Dermis microvascular lymphatic vessel endothelial cell (primary cell): ENCODE measurements at regions not wholly inside any gene's neighbourhood (a gene's known extent, or its start where the extent isn't known, plus 50 kb on each side); places are given as distances from the start of the nearest gene placed in this dataset.

Source experiments
- DNase-seq, 2 donors: peaks; one replicate each; pipeline versions ENCODE4 v3.0.0 to v3.0.0-alpha.2; 2010; ENCODE audit warnings: low read depth in 2 of 2

DNA sequence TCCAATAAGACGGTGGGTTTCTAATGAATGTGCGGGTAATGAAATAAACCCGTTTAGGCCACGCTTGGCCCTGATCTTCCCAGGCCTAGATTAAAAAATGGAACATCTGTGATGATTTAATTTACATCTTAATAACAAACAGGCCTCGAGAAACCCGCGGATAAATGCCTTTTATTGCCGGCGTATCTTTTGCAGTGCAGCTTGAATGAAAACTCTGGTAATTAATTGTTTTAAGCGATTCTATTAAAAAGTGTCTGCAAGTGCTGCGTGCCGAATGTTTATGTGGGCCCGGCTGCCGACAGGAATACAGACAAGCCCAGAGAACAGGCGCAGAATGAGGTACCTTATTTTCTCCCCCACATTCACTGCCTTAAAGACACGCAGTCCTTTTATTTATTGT lies 420.7 kb downstream of the MN1 start:
- DNase-seq: no peak

DNA sequence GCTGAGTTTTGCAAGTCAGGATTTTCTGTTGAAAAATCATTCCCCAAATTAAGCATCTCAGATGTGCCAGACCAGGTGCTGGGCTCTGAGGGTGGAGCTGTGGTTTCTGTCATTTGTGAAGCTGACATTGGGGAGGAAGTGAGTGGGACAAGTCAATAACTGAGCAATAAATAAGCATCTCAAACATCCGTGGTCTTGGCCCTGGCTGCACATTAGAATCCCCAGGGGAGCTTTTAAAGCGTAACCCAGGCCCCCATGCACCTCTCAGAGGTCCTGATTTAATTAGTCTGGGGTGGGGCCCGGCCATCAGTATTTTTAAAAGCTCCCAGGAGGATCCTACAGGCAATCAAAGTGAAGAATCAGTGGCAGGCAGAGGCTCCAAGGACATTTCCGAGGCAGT lies 420.0 kb downstream of the MN1 start:
- no peak for DNase-seq

DNA sequence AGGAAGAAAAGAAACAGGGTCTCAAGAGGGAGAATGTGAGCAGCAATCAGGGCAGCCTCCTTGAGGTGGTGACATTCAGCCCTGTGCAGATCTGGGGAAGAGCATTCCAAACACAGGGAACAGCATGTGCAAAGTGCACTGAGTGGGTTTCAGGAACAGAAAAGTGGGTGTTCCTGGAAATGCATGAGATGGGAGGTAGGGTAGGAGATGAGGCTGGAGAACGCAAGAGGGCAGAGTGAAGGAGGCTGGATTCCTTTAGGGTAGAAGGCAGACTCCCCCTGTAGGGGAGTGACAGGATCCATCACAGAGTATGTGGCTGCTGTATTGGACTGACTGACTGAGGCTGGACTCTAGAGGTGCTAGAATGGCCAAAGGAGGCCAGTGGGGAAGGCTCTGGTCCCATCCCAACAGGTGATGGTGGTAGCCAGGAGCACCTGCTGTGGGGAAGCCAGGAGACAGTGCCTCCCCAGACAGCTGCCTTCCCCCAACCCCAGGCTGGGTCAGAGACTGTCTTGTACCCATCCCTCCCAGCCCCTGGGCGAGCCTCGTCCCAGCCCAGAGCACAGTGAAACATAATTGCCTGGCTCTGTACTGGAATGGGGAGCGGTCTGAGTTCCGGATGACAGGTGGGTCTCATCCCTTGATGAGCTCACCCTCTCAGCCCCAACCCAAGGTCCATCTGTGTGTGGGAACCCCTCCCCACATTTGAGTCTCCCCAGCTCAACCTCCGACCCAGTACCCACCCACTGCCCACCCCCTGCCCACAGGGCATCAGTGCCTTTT lies 419.4 kb downstream of the MN1 start:
- no peak for DNase-seq

DNA sequence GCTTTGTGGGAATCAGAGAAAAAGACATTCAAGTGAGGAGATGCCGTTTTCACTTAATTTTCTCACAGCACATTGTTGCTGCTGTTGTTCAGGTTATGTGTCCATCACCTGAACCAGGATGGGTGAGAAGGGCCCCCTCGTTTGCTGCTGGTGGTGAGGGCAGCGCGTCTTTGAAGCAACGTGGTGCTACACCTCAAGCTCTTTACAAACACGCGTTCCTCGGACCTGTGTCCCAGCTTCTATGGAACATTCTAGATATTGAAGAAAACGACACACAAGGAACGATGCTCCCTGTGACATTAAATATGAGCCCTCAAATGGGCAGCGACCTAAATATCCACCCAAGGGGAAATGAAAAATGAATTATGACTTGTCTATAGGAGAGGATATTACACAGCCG lies 418.6 kb downstream of the MN1 start:
- DNase-seq: no peak

DNA sequence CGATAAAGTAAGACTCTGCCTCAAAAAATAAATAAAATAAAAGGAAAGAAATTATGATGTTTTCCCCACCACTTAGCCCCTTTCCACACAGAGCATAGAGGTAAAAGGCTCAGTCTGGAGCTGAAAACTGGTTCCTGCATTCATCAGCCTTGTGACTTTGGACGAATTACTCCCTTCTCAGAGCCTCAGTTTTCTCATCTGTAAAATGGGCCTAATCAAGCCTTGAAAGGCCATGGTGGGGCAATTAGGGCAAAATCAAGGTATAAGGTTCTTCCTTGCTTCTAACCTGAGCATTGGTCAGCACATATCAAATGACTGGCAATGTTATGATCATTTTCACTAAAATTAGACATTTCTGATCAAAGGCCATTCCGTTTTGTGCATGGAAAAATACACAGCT lies 417.7 kb downstream of the MN1 start:
- DNase-seq: no peak

DNA sequence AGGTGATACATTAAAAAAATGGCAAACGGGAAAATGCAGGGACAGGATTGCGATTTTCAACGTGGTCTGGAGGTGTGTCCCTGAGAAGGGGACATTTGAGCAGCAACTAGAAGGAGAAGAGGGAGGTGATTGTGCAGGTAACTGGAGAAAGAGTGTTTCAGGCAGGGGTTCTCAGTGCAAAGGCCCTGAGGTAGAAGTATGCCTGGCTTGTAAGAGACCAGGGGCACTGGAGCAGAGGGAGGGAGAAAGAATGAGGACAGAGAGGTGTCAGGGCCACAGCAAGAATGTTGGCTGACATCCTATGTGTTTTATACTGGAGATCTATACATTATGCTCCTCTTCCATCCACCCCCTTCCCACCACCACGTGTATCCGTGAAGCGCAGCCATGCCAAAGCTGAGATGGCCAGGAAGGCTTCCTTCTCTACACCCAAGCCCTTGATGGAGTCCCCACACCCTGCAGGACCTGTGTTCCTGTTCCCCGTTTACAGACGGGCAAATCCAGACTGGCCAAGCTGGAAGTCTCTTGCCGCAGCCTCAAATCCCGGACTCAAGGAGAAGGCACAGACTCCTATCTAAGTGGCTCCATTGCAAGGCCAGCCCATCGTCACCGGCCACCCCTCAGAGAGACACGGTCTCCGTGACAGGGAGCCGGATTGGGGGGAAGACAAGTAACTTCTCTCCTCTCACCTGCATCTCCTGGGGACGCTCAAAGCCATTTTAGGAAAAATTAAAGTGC lies 416.1 kb downstream of the MN1 start:
- DNase-seq: no peak

DNA sequence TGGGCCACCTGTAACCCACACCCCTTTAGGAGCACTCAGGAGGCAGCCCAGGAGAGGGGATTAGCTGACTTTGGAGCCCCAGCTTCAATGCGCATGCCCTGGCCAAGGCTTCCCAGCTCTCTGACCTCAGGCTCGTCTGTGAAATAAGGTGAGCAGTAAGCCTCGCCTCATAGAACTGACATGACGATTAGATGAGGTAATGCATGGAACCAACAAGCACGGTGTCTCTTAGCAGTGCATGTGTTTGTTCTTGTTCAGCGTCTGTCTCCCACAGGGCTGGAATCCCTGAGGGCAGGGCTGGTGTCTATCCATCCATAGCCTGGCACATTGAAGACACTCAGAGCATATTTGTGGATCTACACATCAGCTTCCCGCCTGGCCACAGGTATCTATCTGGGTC lies 415.4 kb downstream of the MN1 start:
- DNase-seq: no peak

DNA sequence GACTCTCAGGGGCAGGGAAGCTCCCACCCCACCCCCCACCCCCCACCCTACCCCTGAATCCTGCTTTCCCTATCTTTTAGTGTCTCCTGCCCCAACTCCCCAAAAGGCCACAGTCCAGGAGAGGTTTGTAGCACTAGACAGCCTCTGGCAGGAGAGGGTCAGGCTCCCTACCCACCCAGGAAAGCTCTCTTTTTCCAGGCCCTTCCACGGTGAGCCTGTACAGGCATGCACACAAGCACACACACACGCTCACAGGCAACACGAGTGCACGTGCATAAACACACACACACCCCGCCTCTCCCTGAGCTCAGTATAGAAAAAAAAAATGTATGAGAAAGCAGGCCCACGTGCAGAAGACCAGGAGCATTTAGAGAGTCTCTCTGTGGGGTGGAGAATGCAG lies 414.0 kb downstream of the MN1 start:
- DNase-seq: no peak

DNA sequence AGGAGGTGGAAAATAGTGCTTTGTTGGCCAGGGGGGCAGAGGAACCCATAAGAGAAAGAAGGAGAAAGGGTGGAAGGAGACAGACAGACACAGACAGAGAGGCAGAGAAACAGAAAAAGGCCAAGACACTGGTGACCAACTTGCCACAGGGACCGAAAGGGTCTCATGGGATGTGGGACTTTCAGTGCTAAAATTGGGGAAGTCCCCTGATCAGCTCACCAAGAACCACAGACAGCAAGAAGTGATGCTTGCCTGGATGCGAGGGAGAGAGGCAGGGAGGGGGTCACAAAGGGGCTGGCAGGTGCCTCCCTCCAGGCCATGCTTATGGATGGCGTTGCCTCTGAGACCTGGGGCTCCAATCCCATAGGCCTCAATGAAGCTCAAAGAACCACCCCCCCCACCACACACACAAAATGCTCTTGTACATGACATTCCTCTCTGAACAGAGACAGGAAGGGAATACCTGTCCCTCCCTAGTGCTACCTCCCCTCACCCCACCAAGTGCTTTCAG lies 413.4 kb downstream of the MN1 start:
- no peak for DNase-seq

DNA sequence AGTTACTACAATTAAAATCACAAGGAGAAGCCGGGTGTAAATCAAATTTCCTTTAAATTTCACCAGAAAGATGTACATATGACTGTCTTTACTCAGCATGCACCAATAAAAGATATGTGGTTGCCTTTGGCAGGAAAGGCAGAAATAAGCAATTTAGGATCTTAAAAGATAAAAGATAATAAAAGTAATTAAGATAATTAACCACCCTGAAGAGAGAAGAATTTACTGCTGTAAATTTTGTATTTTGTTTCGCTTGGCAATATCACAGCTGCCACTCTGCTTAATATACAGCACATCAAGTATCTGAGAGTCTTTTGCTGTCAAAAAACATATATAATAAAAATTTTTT lies 411.9 kb downstream of the MN1 start:
- no peak for DNase-seq

DNA sequence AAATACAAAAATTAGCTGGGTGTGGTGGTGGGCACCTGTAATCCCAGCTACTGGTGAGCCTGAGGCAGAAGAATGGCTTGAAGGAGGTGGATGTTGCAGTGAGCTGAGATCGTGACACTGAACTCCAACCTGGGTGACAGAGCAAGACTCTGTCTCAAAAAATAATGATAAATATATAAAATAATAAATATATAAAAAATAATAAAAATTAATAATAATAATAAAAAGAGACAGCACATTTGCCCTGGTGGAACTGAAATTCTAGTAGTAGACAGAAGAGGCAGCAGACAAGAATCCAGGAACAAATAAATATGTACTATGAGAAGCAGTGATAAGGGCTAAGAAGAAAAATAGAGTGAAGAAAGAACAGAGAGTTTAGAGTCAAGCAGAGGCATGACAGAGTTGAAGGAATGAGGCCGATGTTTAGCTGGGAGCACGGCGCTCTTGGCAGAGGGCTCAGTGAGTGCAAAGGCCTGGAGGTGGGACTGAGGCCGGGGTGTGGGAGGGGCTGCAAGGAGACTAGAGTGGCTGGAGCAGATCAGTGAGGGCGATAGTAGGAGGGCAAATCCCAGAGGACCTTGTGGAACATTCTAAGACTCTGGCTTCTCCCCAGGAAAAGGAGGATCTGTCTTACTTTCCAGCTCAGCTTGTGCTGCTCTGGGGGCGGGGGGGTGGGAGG lies 410.3 kb downstream of the MN1 start:
- DNase-seq: no peak

DNA sequence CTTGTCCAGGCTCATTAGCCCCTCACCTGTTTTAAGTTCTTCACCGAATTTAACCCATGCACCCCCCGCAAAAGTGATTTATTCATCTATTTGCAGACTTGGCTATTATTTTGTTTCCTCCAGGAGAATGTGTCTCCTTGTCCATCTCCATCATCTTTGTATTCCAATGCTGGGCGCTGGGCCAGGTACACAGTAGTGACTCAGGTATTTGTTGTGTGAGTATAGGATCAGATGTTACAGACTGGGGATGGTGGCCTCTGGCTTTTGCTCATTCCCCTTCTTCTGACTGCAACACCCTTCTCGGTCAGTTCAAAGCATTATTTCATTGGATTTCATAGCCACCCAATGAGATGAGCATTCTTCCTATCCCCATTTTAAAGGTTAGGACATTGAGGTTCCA lies 408.2 kb downstream of the MN1 start:
- no peak for DNase-seq

DNA sequence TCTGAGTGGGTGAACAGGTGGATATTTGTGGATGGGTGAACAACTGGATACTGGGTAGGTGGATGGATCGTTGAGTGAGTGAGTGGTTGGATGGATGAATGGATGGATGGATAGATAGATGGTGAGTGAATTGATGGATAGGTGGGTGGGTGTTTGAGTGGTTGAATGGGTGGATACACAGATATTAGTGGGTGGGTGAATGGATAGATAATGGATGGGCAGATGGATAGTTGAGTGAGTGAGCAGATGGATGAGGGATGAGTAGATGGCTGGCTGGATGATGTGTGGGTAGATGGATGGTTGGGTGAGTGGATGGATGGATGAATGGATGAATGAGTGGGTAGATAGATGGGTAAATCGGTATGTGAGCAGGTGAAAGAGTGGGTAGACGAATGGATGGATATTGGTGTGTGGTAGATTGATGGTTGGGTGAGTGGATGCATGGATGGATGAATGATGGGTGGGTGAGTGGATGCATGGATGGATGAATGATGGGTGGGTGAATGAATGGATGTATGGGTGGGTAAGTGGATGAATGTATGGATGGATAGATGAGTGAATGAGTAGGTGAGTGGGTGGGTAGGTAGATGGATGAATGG lies 406.7 kb downstream of the MN1 start:
- DNase-seq: no peak

DNA sequence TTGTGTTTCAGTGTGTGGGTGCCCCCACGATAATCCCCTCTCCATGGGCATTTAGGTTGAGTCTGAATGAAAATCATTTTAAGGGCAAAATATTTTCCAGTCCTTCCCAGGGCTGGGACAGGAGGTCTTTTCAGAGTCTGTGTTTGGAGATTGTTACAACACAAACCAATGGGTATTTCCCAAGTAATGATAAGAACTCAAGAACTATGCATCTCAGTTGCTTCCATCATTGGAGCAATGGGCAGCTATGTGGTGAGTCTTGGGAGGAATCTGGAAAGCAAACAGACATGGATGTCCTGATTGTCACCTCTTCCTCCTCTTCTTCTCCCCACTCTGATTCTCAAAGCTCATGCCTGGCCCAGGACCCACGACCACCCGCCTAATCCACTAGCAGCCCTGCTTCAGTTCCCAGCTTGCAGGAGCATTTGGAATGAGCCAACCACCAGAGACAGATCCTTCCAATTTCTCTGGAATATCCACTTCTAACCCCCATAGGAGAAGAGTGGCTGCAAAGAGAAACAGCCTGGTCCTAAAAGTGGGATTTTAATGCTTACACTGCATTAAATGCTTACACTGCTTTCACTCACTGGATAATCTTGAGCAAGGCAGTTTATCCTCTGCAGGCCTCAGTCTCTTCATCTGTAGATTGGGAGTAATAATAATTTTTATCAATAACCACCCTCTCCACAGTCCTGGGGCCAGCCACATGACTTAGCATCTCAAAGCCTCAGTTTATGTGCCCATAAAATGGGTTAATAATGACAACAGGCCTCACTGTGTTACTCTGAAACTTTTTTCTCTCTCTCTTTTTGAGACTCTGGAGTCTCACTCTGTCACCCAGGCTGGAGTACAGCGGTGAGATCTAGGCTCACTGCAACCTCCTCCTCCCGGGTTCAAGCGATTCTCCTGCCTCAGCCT lies 404.3 kb downstream of the MN1 start:
- no peak for DNase-seq

DNA sequence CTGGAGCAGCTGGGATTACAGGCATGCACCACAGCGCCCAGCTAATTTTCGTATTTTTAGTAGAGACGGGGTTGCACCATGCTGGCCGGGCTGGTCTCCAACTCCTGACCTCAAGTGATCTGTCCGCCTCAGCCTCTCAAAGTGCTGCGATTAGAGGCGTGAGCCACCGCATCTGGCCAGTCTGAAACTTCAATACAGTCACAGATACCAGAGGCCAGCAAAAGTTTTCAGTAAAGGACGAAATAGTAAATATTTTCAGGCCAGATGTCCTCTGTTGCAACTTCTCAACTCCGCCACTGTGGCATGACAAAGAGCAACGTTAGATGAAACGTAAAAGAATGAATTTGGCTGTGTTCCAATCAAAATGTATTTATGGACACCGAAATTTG lies 403.6 kb downstream of the MN1 start:
- no peak for DNase-seq

DNA sequence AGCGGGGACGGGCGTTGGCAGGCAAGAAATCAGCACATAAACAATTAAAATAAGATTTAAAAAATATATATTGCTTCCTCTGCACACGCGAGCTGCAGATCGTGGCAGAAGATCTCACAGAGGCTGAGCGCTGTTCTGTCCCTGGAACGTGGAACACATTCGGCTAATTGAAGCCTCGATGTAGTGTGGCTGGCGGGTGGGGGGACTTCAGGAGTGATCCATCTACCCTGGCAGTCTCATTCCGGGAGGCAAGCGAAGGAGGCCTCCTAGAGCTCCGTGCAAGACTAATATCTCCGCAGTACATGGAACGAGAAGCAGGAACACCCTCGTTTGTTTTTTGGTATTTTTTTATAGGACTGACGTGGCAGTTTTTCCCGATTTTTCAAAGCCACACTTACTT lies 402.4 kb downstream of the MN1 start:
- no peak for DNase-seq

DNA sequence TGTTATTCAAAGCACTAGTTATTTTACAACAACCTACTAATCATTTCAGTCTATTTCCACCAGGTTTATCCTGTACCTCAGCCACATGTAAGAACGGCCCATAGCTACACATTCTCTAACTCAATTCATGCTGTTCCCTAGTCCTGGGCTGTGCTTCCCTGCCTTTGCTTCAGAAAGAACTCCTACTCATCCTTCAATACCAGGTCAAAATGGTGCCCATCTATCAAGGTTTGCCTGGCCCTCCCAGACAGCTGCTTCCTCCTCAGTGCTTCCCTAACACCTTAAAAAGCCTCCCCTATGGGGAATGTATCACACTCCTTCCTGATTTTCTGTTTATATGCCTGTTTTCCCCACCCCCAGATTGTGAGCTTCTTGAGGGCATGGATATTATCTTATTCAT lies 400.7 kb downstream of the MN1 start:
- no peak for DNase-seq

DNA sequence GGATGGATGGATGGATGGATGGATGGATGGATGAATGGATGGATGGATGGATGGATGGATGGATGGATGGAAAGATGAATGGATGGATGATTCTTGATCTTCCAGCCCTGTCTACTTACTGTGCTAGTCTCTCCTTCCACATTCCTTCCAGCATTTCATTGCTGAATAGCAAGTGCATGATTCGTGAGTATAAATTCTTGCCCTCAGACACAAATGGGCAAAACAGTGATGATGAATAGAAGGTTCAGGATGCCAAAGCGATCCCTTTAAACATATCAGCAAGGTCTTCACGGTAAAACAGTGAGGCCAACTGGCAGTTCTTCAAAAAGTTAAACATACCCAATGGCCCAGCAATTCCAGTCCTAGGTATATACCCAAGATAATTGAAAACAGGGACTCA lies 400.2 kb downstream of the MN1 start:
- no peak for DNase-seq

DNA sequence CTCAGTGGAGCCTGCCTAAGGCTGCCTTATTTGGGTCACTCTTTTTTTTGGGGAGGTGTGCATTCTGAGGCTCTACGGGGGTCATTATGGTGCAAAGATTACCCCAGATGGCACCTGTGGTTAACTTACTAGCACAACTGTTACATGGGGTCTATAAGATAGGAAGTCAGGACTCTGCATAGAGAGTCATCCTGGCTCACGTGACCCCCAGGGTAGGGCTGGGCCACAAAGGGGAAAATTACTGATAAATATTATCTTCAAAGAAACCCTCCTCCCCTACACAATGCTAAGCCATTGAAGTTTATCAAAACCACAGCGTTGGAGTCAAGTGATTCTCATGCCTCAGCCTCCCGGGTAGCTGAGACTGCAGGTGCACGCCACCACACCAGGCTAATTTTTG lies 397.1 kb downstream of the MN1 start:
- DNase-seq: no peak

DNA sequence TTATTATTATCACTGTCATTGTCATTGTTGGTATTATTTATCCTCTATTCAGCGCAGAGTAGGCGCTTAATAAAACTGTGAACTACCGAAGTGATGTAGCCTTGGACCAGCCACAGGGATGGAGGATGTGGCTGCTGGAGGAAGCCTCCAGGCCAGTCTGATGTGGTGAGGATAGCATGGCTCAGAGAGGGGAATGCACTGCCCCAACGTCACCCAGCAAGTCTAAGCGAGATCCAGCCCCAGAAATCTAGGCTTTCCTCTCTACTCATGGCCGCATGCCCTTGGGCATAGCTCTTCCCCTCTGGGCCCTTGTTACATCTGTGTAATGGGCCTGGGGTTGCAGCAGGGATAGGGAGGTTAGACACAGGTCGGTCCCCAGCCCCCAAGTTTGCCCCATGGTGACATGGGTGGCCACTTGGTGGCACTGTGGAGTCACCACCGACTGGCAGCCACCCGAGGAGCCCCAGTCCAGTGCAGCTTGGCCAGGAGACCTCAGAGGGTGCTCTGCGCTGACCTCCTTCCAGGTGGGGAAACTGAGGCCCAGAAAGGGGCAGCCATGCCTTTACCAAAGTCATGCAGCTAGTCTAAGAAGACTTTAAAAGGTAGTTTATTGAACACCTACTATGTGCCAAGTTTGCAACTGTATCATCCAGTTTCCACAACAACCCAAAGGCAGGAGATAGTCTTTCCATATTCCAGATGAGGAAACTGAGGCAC lies 395.7 kb downstream of the MN1 start:
- DNase-seq: peak in 1 of 2 donors; percentile 70
